GM21717 (cell line): ENCODE measurements at regions not wholly inside any gene's neighbourhood (a gene's known extent, or its start where the extent isn't known, plus 50 kb on each side); places are given as distances from the start of the nearest gene placed in this dataset.

Source experiments
- ATAC-seq: cut with Tn5 transposase; IDR thresholded peaks from one replicate; pipeline ENCODE4 v1.9.1; 2021; ENCODE audit warnings: mild to moderate bottlenecking, moderate library complexity; ENCODE audit not compliant: unreplicated experiment

- ATAC-seq, result no peak
Measured at GRCh38 chr3:117893638-117894037, 1141.0 kb downstream of the IGSF11 start.

DNA sequence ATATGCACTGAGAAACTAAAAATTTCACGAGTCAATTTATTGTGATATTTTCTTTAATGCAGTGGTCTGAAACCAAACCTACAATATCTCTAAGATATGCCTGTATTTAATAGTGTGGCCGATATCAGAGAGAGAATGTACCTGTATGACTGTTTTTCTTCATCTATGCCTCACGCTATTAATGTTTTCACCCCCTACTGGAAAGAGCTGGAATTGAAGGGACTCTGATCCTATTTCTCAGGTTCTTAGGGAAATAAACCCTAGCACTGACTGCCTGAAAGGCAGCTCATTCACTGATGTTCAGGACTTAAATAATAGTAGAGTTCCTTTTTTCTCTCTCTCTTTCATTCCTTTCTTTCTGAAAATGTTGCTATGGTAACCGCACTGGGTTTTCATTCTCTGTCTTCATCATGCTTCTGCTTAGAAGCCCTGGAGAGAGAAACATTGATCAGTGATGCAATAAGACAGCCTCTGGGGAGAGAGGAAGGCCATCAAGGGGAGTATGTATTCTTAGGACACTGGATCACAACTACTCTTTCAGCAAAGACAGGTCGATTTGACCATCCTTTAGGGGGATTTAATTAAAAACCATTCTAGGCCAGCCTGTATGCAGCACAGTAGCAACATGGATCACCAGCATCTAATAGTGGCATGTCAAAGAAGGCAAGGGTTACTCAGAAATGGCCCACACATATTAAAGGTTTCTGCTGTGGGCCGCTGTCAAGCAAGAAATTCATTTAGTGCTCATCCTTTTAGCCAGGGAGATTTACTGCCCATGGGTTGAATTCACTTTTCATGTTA is 1135.7 kb downstream of the IGSF11 start:
- no peak for ATAC-seq

DNA sequence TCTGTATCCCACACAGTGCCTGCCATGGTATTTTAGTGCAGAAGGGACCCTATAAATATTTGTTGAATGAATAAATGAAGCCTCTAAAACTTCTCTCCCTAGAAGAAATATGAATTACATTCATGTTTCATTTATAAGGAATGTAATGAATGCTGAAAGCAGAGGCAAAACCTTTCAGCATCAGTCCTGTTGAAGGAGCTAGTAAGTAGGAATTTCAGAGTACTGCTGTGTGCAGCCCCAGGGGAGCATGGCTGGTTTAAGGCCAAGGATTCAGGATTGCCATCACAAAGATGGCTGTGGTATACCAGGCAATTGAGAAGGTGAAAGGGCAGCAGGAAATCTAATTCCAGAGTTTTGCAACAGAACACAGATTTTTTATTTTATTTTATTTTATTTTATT is 1131.4 kb downstream of the IGSF11 start:
- ATAC-seq, result no peak

GRCh38 chr3:117910820-117911521 is 1123.7 kb downstream of the IGSF11 start:
- no peak for ATAC-seq

GRCh38 chr3:117912352-117912751 is 1122.3 kb downstream of the IGSF11 start:
- no peak for ATAC-seq

- ATAC-seq, result no peak
Measured at GRCh38 chr3:117914540-117915100, 1120.0 kb downstream of the IGSF11 start.

- no peak for ATAC-seq
Measured at GRCh38 chr3:117916839-117917238, 1117.8 kb downstream of the IGSF11 start.

DNA sequence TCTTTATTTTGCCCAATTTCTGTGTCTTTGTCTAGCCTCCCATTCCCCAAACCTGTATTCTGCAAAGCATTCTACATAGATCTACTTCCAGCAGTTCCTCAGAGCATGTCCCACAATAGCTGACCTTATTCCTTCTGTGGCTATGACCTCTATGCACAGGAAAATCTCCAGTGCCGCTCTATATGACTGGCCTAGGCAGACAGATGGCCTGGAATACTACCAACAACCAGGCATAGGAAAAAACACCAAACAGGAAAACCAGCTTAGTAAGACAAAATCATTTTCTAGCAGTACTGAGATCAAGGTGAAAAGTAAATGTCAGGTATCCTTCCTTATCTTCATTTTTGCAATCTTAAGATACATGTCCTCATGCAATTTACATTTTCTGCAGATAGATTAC is 1115.0 kb downstream of the IGSF11 start:
- no peak for ATAC-seq

GRCh38 chr3:117920253-117920898 is 1114.3 kb downstream of the IGSF11 start:
- ATAC-seq, result no peak

DNA sequence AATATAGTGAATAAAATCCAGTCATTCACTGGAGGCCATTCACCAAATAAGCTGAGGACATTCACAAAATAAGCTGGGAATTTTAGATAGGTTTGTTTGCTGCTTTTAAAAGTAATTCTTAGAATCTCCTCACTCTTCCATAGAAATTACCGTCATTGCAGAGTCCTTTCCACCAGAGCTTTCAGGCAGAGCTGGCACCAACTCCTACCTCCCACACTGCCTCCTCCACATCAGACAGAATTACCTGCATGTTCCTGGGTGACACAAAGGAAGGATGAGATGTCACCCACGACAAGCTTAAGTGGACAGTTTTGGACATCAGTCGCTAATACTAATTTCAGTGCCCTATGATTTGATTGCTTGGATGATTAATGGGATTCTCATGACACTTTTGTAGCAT is 1113.2 kb downstream of the IGSF11 start:
- ATAC-seq, result no peak

DNA sequence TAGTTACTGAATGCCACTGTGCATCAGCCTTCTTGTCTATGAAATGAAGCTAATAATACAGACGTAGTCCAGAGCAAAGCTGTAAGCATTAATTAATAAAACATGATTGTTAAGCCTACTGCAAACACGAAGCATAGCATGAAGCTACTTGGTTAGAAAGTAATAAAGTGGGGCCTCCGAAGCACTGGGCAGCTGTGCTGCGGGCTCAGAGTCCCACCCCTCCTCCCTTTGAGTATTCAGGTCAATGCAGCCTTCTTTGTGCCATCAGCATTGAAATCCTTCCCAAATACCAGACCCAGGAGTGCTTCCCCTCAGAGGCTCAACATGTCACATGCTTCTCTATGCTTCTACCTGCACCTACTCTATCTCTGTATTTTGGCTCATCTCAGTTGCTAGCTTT is 1112.6 kb downstream of the IGSF11 start:
- no peak for ATAC-seq

GRCh38 chr3:117926819-117927218 is 1107.8 kb downstream of the IGSF11 start:
- no peak for ATAC-seq

DNA sequence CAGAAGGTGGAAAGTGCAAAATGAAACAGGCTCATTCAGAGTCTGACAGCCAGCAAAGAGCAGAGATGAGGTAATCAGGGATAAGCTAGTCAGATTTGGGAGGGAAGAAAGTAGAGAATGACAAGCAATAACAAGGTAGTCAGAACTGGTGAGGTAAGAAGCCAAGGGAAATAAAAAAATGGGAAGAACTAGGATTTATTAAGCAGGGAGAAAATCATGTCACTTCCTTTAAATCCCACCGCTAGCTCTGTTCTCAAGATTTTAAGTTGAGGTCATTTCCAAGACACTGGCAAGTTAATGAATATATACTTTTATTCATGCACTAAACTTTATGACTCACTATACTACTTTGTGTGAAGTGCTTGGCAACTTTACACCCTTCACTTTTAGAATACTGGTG is 1106.8 kb downstream of the IGSF11 start:
- ATAC-seq, result no peak

GRCh38 chr3:117928836-117929235 is 1105.8 kb downstream of the IGSF11 start:
- ATAC-seq, result no peak

GRCh38 chr3:117932441-117932840 is 1102.2 kb downstream of the IGSF11 start:
- no peak for ATAC-seq

- ATAC-seq, result no peak
Measured at GRCh38 chr3:117936159-117936558, 1098.5 kb downstream of the IGSF11 start.

DNA sequence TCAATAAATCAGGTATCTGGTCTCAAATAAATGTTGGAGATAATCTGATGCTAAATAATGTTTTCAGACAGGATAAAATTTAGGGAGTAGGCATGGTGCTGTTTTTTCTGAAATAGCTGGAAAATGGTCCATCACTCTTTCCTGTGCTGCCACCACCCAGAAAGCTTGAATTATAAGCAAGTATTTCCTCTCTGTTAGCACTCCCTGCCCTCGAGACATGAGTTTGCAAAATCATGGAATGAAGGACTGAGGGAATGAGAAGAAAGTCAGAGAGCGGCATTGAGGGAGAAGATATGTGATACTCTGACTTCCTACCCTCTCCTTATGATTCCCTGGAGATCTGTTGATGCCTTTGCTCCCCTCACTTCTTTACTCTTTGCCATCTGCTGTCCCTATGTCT is 1095.7 kb downstream of the IGSF11 start:
- ATAC-seq, result no peak

GRCh38 chr3:117939425-117940027 is 1095.1 kb downstream of the IGSF11 start:
- no peak for ATAC-seq

DNA sequence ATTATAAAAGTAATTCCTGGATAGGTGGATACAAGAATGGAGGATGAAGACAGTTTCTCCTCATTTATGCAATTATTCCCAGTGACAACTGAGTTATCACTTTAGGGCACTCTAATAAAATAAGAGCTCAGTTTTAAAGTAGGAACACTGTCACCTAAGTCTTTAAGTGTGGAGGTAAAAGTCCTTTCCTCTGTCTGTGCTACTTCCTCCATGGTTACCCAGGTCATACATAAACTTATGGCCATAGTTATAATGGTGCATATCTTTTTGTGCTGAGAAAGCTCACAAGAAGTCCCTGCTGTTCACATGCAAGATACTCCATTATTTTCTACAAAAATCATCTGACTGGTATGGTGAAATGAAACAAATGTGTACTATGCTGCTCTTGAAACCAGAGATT is 1093.6 kb downstream of the IGSF11 start:
- ATAC-seq, result no peak

DNA sequence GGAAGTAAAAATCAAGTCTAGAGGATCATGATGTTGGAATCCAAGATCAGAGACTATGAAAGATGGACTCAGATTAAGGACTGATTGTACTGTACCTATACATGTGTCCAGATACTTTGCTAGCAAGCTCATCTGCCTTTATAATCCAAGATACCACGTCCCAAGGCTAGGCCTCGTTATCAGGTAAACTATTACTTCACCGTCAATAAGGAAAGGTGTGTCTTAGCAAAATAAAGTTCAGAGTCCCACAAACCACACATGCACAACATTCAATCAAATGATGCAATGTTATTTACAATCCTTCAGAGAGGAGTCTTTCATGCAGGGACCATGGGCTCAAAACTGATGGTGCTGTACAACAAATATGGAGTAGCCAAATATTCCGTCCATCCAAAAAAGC is 1092.9 kb downstream of the IGSF11 start:
- no peak for ATAC-seq

DNA sequence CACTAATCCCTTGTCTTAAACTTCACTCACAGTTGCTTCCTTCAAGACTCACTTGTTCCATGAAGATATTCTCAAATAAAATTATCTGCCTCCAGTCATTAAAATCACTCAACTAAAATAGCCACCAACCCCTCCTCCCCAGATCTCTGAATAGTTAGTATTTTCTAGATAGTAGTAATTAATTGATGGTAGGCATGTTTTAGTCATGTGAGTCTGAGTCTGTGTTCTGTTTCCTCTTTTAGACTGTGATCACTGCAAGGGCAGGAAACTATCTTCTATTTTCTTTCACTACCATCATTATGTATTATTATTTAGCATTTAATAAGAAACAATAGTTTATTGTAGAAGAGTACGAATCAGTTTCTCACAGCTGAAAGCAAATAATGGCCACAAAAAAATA is 1080.5 kb downstream of the IGSF11 start:
- ATAC-seq, result no peak
